ENCODE measurements at regions not wholly inside any gene's neighbourhood (a gene's known extent, or its start where the extent isn't known, plus 50 kb on each side); places are given as distances from the start of the nearest gene placed in this dataset.
"Not testable (repeated sequence)": the region's sequence is repeated elsewhere in the genome, so short reads cannot be mapped to it uniquely, and the experiment has no call there.

DNA sequence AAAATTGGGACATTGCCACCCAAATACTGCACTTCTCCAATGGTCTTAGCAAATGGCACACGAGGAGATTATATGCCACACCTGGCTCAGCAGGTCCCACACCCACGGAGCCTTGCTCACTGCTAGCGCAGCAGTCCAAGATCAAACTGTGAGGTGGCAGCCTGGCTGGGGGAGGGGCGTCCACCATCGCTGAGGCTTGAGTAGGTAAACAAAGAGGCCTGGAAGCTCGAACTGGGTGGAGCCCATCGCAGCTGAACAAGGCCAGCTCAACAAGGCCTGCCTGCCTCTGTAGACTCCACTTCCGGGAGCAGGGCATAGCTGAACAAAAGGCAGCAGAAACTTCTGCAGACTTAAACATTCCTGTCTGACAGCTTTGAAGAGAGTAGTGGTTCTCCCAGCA lies 222.4 kb upstream of the PCDH9 start:
- TF ChIP-seq, protein P1, sequence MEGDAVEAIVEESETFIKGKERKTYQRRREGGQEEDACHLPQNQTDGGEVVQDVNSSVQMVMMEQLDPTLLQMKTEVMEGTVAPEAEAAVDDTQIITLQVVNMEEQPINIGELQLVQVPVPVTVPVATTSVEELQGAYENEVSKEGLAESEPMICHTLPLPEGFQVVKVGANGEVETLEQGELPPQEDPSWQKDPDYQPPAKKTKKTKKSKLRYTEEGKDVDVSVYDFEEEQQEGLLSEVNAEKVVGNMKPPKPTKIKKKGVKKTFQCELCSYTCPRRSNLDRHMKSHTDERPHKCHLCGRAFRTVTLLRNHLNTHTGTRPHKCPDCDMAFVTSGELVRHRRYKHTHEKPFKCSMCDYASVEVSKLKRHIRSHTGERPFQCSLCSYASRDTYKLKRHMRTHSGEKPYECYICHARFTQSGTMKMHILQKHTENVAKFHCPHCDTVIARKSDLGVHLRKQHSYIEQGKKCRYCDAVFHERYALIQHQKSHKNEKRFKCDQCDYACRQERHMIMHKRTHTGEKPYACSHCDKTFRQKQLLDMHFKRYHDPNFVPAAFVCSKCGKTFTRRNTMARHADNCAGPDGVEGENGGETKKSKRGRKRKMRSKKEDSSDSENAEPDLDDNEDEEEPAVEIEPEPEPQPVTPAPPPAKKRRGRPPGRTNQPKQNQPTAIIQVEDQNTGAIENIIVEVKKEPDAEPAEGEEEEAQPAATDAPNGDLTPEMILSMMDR (IDR thresholded peaks at IDR 0.05) = not testable (repeated sequence)
- TF ChIP-seq POLR2A, EP300, POLR2AphosphoS5 (IDR thresholded peaks at IDR 0.05): not testable (repeated sequence)

All from upper lobe of left lung (tissue), 4 donors.